ENCODE measurements at regions not wholly inside any gene's neighbourhood (a gene's known extent, or its start where the extent isn't known, plus 50 kb on each side); places are given as distances from the start of the nearest gene placed in this dataset.

- FAIRE-seq (no peak), DNase-seq (ENCODE audit: low spot score in 2 of 2) (no peak)
These were observed 166.5 kb downstream of the PJA1 start for GRCh38 chrX:68998716-68999115.

GRCh38 chrX:68997911-68998310 is 167.3 kb downstream of the PJA1 start:
- DNase-seq (ENCODE audit: low spot score in 2 of 2) (no peak), FAIRE-seq (no peak)

- DNase-seq (ENCODE audit: low spot score in 2 of 2) (no peak), FAIRE-seq (no peak)
These were observed 167.7 kb downstream of the PJA1 start for GRCh38 chrX:68997511-68997910.

- FAIRE-seq (no peak), DNase-seq (ENCODE audit: low spot score in 2 of 2) (no peak)
These were observed 167.1 kb downstream of the EFNB1 start for GRCh38 chrX:68995780-68996551.

GRCh38 chrX:68995386-68995779 is 166.6 kb downstream of the EFNB1 start:
- FAIRE-seq (no peak), DNase-seq (ENCODE audit: low spot score in 2 of 2) (no peak)

- no peak for FAIRE-seq
- no peak for DNase-seq (ENCODE audit: low spot score in 2 of 2)
These were observed 166.1 kb downstream of the EFNB1 start for GRCh38 chrX:68994891-68995255.

- DNase-seq (ENCODE audit: low spot score in 2 of 2) (no peak), FAIRE-seq (no peak)
These were observed 165.5 kb downstream of the EFNB1 start for GRCh38 chrX:68994135-68994890.

- FAIRE-seq: no peak
These were observed 164.1 kb downstream of the EFNB1 start for GRCh38 chrX:68992821-68993397.

GRCh38 chrX:68991691-68992345 is 163.0 kb downstream of the EFNB1 start:
- DNase-seq (ENCODE audit: low spot score in 2 of 2) (no peak), FAIRE-seq (no peak)

More at GRCh38 chrX:68992821-68993397, 164.1 kb downstream of the EFNB1 start:
- no peak for DNase-seq (ENCODE audit: low spot score in 2 of 2)

- DNase-seq (ENCODE audit: low spot score in 2 of 2): no peak
- no peak for FAIRE-seq
These were observed 162.1 kb downstream of the EFNB1 start for GRCh38 chrX:68990948-68991347.

- FAIRE-seq (no peak), DNase-seq (ENCODE audit: low spot score in 2 of 2) (no peak)
These were observed 161.2 kb downstream of the EFNB1 start for GRCh38 chrX:68989865-68990606.

- no peak for FAIRE-seq
- DNase-seq (ENCODE audit: low spot score in 2 of 2): no peak
These were observed 160.6 kb downstream of the EFNB1 start for GRCh38 chrX:68989456-68989855.

GRCh38 chrX:68988865-68989264 is 160.0 kb downstream of the EFNB1 start:
- FAIRE-seq: no peak
- DNase-seq (ENCODE audit: low spot score in 2 of 2): no peak

GRCh38 chrX:68985135-68985755 is 156.4 kb downstream of the EFNB1 start:
- no peak for DNase-seq (ENCODE audit: low spot score in 2 of 2)
- FAIRE-seq: no peak

- no peak for FAIRE-seq
- DNase-seq (ENCODE audit: low spot score in 2 of 2): no peak
These were observed 154.4 kb downstream of the EFNB1 start for GRCh38 chrX:68983004-68983857.

GRCh38 chrX:68982476-68982875 is 153.7 kb downstream of the EFNB1 start:
- DNase-seq (ENCODE audit: low spot score in 2 of 2): no peak
- no peak for FAIRE-seq

- no peak for DNase-seq (ENCODE audit: low spot score in 2 of 2)
- no peak for FAIRE-seq
These were observed 152.2 kb downstream of the EFNB1 start for GRCh38 chrX:68980906-68981616.

- no peak for FAIRE-seq
- no peak for DNase-seq (ENCODE audit: low spot score in 2 of 2)
These were observed 149.8 kb downstream of the EFNB1 start for GRCh38 chrX:68978655-68979054.
